ENCODE measurements at regions not wholly inside any gene's neighbourhood (a gene's known extent, or its start where the extent isn't known, plus 50 kb on each side); places are given as distances from the start of the nearest gene placed in this dataset.

GRCh38 chr5:135683189-135683588, 104.4 kb upstream of the CXCL14 start:
- Mint-ChIP-seq H3K27me3 (peaks cover 25% of the 10 kb centered on the region), H3K4me1 (ENCODE audit: low read depth) (no peaks in the 10 kb centered on the region), H3K9me3 (peaks cover 8% of the 10 kb centered on the region), H3K27ac (no peak overlapping the region), H3K36me3 (ENCODE audit: low read depth) (no peaks in the 10 kb centered on the region), H3K4me3 (no peak overlapping the region)
- no peak overlapping the region for H3K27ac ChIP-seq (ENCODE audit: low read depth in 1 of 2, low read length in 2 of 2)
- H3K36me3 ChIP-seq (ENCODE audit: insufficient read depth, low read length), result no peaks in the 10 kb centered on the region
- no peaks in the 10 kb centered on the region for H3K27me3 ChIP-seq (ENCODE audit: control insufficient read depth in 1 of 2, insufficient read depth in 2 of 2, low read length in 2 of 2)
- no peaks in the 10 kb centered on the region for H3K4me1 ChIP-seq (ENCODE audit: insufficient read depth, low read length)
- H3K9me3 ChIP-seq (ENCODE audit: control insufficient read depth in 1 of 2, insufficient read depth in 1 of 2, low read length in 2 of 2), result peaks cover 7 to 18% of the 10 kb centered on the region in 2 experiments
- H3K4me3 ChIP-seq (ENCODE audit: low read length), result no peak overlapping the region
- no peak for ATAC-seq (ENCODE audit: poor library complexity)
- intact Hi-C loops (cut with DNase I, micrococcal nuclease), result no loop called here
- ChIA-PET CTCF (no interaction called here), POLR2A (no interaction called here)
- DNase-seq, result no peak
- no peak for TF ChIP-seq CTCF (IDR thresholded peaks at IDR 0.05)

- H3K4me1 ChIP-seq (ENCODE audit: insufficient read depth, low read length), result no peaks in the 10 kb centered on the region
- H3K9me3 ChIP-seq (ENCODE audit: control insufficient read depth in 1 of 2, insufficient read depth in 1 of 2, low read length in 2 of 2), result peaks cover 18 to 20% of the 10 kb centered on the region in 2 experiments
- no peak for DNase-seq
- H3K36me3 Mint-ChIP-seq (ENCODE audit: low read depth), result no peaks in the 10 kb centered on the region
- H3K27me3 Mint-ChIP-seq, result peaks cover 9% of the 10 kb centered on the region
- H3K36me3 ChIP-seq (ENCODE audit: insufficient read depth, low read length), result no peaks in the 10 kb centered on the region
- ATAC-seq (ENCODE audit: poor library complexity), result no peak
- ChIA-PET CTCF (no interaction called here), POLR2A (no interaction called here)
- H3K4me1 Mint-ChIP-seq (ENCODE audit: low read depth), result no peaks in the 10 kb centered on the region
- no peak overlapping the region for H3K4me3 ChIP-seq (ENCODE audit: low read length)
- peaks cover 11% of the 10 kb centered on the region for H3K9me3 Mint-ChIP-seq
- peaks cover 0 to 3% of the 10 kb centered on the region in 2 experiments for H3K27me3 ChIP-seq (ENCODE audit: control insufficient read depth in 1 of 2, insufficient read depth in 2 of 2, low read length in 2 of 2)
- H3K27ac Mint-ChIP-seq, result no peak overlapping the region
- no peak overlapping the region for H3K27ac ChIP-seq (ENCODE audit: low read depth in 1 of 2, low read length in 2 of 2)
- intact Hi-C loops (cut with DNase I, micrococcal nuclease), result no loop called here
- H3K4me3 Mint-ChIP-seq, result no peak overlapping the region
- TF ChIP-seq CTCF (IDR thresholded peaks at IDR 0.05), result no peak
These were observed 101.9 kb upstream of the CXCL14 start for GRCh38 chr5:135680713-135681112.

GRCh38 chr5:135678640-135679268, 100.0 kb upstream of the CXCL14 start:
- no peak overlapping the region for H3K4me3 Mint-ChIP-seq
- peaks cover 0 to 3% of the 10 kb centered on the region in 2 experiments for H3K27me3 ChIP-seq (ENCODE audit: control insufficient read depth in 1 of 2, insufficient read depth in 2 of 2, low read length in 2 of 2)
- H3K9me3 ChIP-seq (ENCODE audit: control insufficient read depth in 1 of 2, insufficient read depth in 1 of 2, low read length in 2 of 2), result peaks cover 18 to 20% of the 10 kb centered on the region in 2 experiments
- H3K36me3 Mint-ChIP-seq (ENCODE audit: low read depth), result no peaks in the 10 kb centered on the region
- no peaks in the 10 kb centered on the region for H3K4me1 ChIP-seq (ENCODE audit: insufficient read depth, low read length)
- H3K4me3 ChIP-seq (ENCODE audit: low read length), result no peak overlapping the region
- ATAC-seq (ENCODE audit: poor library complexity), result no peak
- no peaks in the 10 kb centered on the region for H3K4me1 Mint-ChIP-seq (ENCODE audit: low read depth)
- CTCF ChIA-PET, result no interaction called here
- no peaks in the 10 kb centered on the region for H3K36me3 ChIP-seq (ENCODE audit: insufficient read depth, low read length)
- no peak overlapping the region for H3K27ac ChIP-seq (ENCODE audit: low read depth in 1 of 2, low read length in 2 of 2)
- DNase-seq, result no peak
- TF ChIP-seq CTCF (IDR thresholded peaks at IDR 0.05), result no peak
- peaks cover 7% of the 10 kb centered on the region for H3K27me3 Mint-ChIP-seq
- H3K9me3 Mint-ChIP-seq, result peaks cover 11% of the 10 kb centered on the region
- intact Hi-C loops (cut with DNase I, micrococcal nuclease), result no loop called here
- POLR2A ChIA-PET, result no interaction called here
- H3K27ac Mint-ChIP-seq, result no peak overlapping the region

Data from CD4-positive, alpha-beta T cell (primary cell).